ENCODE measurements at regions not wholly inside any gene's neighbourhood (a gene's known extent, or its start where the extent isn't known, plus 50 kb on each side); places are given as distances from the start of the nearest gene placed in this dataset.

DNA sequence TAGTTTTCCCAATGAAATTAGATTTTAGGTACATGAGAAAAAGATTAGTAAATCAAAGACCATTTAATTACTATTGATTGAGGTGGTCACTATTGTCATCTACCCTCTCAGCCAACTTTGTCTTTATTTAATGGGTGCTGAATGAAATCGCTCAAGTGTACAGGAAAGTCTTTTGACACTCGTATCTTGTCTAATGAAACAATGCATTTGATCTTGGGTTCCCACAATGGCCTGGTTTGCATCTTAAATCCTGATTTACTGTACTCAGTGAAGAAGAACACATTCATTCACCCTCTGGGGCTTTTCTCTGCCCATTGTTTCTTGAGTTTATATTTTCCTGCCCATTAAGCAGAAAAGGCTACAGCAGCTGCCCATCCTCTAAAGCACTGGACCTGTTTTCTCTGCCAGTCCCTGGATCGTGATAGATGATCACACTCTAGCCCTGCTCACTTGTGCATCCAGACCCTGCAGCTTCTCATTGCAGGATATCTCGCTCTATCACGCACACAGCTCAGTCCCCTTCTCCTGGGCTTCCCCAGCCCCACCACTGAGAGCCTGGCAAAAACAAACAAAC lies 1369.3 kb downstream of the AACS start:
- TF ChIP-seq YY1 (IDR thresholded peaks at IDR 0.05; ENCODE audit: low read depth) (no peak), TAF1 (IDR thresholded peaks at IDR 0.05; ENCODE audit: low read depth) (no peak), NFIC (IDR thresholded peaks at IDR 0.05) (no peak), EGR1 (IDR thresholded peaks at IDR 0.05) (no peak), RAD21 (IDR thresholded peaks at IDR 0.05; ENCODE audit: low read depth) (no peak), ZBTB7A (IDR thresholded peaks at IDR 0.05; ENCODE audit: low read depth) (no peak), TEAD4 (IDR thresholded peaks at IDR 0.05) (no peak), CREB1 (IDR thresholded peaks at IDR 0.05; ENCODE audit: low read depth) (no peak)

DNA sequence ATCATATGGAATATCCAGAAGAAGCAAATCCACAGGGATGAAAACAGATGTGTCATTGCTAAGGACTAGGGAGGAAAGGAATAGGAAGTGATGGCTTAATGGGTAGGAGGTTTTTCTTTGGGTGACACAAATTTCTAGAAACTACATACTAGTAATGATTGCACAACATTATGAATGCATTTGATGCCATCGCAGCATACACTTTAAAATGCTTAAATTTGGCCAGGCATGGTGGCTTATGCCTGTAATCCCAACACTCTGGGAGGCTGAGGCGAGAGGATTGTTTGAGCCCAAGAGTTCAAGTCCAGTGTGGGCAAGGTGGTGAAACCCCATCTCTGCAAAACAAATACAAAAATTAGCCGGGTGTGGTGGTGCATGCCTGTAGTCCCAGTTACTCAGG lies 1370.8 kb downstream of the AACS start:
- TF ChIP-seq TCF12 (IDR thresholded peaks at IDR 0.05; ENCODE audit: low read depth) (no peak), CREB1 (IDR thresholded peaks at IDR 0.05; ENCODE audit: low read depth) (no peak), YY1 (IDR thresholded peaks at IDR 0.05; ENCODE audit: low read depth) (no peak), TEAD4 (IDR thresholded peaks at IDR 0.05) (no peak)

DNA sequence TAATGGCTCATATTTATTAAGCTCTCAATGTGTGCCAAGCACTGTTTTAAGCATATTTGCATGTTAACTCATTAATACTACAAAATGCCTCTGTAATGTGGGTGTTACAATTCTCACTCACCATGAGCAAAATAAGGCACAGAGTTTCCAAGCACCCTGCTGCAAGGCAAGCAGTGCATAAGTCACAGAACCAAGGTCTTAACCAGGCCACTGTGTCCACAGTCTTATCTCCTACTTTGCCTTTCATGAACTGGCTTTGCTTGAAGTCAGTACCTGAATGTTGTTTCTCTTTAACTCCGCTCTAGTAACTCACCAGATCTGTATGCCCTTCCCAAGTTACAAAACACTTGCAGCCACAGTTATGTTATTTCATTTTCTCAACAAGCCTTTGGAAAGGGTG lies 1372.7 kb downstream of the AACS start:
- no peak for TF ChIP-seq TEAD4 (IDR thresholded peaks at IDR 0.05)
- TF ChIP-seq, protein P1, sequence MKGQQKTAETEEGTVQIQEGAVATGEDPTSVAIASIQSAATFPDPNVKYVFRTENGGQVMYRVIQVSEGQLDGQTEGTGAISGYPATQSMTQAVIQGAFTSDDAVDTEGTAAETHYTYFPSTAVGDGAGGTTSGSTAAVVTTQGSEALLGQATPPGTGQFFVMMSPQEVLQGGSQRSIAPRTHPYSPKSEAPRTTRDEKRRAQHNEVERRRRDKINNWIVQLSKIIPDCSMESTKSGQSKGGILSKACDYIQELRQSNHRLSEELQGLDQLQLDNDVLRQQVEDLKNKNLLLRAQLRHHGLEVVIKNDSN (IDR thresholded peaks at IDR 0.05) = no peak
- no peak for TF ChIP-seq CREB1 (IDR thresholded peaks at IDR 0.05; ENCODE audit: low read depth)
- TF ChIP-seq, protein P2, sequence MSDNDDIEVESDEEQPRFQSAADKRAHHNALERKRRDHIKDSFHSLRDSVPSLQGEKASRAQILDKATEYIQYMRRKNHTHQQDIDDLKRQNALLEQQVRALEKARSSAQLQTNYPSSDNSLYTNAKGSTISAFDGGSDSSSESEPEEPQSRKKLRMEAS (IDR thresholded peaks at IDR 0.05) = no peak
- no peak for TF ChIP-seq RAD21 (IDR thresholded peaks at IDR 0.05; ENCODE audit: low read depth)
- no peak for TF ChIP-seq CEBPB (IDR thresholded peaks at IDR 0.05)

DNA sequence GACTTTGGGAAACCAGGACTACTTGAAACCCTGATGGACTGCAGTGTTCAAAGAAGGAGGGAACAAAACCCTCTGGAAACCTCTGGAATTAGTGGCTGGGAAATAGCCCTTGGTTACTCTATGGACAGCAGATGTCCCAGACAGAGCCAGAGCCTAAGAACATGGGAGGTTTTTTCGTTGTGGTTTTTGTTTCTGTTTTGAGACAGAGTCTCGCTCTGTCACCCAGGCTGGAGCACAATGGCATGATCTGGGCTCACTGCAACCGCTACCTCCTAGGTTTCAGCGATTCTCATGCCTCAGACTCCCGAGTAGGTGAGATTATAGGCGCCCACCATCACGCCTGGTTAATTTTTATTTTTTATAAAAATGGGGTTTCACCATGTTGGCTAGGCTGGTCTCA lies 1378.7 kb downstream of the AACS start:
- TF ChIP-seq, protein P1 (IDR thresholded peaks at IDR 0.05) = no peak
- TF ChIP-seq NFIC (IDR thresholded peaks at IDR 0.05) (no peak), EGR1 (IDR thresholded peaks at IDR 0.05) (no peak), RAD21 (IDR thresholded peaks at IDR 0.05; ENCODE audit: low read depth) (no peak), CEBPB (IDR thresholded peaks at IDR 0.05) (no peak), FOXM1 (IDR thresholded peaks at IDR 0.05; ENCODE audit: borderline replicate concordance, low read depth) (no peak), EP300 (IDR thresholded peaks at IDR 0.05; ENCODE audit: borderline replicate concordance) (no peak), CREB1 (IDR thresholded peaks at IDR 0.05; ENCODE audit: low read depth) (no peak), TEAD4 (IDR thresholded peaks at IDR 0.05) (no peak), YY1 (IDR thresholded peaks at IDR 0.05; ENCODE audit: low read depth) (no peak), TAF1 (IDR thresholded peaks at IDR 0.05; ENCODE audit: low read depth) (no peak), ZBTB7A (IDR thresholded peaks at IDR 0.05; ENCODE audit: low read depth) (no peak)
- TF ChIP-seq, protein P2 (IDR thresholded peaks at IDR 0.05) = no peak
- TF ChIP-seq, protein P3, sequence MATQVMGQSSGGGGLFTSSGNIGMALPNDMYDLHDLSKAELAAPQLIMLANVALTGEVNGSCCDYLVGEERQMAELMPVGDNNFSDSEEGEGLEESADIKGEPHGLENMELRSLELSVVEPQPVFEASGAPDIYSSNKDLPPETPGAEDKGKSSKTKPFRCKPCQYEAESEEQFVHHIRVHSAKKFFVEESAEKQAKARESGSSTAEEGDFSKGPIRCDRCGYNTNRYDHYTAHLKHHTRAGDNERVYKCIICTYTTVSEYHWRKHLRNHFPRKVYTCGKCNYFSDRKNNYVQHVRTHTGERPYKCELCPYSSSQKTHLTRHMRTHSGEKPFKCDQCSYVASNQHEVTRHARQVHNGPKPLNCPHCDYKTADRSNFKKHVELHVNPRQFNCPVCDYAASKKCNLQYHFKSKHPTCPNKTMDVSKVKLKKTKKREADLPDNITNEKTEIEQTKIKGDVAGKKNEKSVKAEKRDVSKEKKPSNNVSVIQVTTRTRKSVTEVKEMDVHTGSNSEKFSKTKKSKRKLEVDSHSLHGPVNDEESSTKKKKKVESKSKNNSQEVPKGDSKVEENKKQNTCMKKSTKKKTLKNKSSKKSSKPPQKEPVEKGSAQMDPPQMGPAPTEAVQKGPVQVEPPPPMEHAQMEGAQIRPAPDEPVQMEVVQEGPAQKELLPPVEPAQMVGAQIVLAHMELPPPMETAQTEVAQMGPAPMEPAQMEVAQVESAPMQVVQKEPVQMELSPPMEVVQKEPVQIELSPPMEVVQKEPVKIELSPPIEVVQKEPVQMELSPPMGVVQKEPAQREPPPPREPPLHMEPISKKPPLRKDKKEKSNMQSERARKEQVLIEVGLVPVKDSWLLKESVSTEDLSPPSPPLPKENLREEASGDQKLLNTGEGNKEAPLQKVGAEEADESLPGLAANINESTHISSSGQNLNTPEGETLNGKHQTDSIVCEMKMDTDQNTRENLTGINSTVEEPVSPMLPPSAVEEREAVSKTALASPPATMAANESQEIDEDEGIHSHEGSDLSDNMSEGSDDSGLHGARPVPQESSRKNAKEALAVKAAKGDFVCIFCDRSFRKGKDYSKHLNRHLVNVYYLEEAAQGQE (IDR thresholded peaks at IDR 0.05; ENCODE audit: low read depth) = no peak

DNA sequence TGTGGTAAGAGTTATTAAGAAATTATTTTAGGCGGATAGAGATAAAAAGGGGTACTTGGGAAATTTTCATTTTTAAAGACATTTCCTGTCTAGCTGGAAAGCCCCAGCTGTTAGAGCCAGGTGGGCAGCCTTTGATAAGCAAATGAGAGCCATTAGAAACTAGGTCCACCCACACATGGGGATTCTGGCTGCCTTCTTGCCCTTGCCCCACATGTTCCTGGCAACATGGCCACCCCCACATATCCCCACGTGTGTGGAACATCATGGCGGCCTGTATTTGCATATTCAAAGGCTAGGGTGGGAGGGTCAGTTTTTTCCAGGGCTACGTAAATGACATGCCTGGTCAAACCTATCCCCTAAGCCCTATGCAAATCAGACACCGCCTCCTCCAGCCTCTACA lies 1382.1 kb downstream of the AACS start:
- no peak for TF ChIP-seq EP300 (IDR thresholded peaks at IDR 0.05; ENCODE audit: borderline replicate concordance)
- no peak for TF ChIP-seq TEAD4 (IDR thresholded peaks at IDR 0.05)
- no peak for TF ChIP-seq RAD21 (IDR thresholded peaks at IDR 0.05; ENCODE audit: low read depth)
- TF ChIP-seq FOXM1 (IDR thresholded peaks at IDR 0.05; ENCODE audit: borderline replicate concordance, low read depth) = no peak
- no peak for TF ChIP-seq TAF1 (IDR thresholded peaks at IDR 0.05; ENCODE audit: low read depth)
- no peak for TF ChIP-seq EGR1 (IDR thresholded peaks at IDR 0.05)
- TF ChIP-seq YY1 (IDR thresholded peaks at IDR 0.05; ENCODE audit: low read depth) = no peak
- TF ChIP-seq CREB1 (IDR thresholded peaks at IDR 0.05; ENCODE audit: low read depth) = no peak
- TF ChIP-seq, protein P3 (IDR thresholded peaks at IDR 0.05; ENCODE audit: low read depth) = no peak
- no peak for TF ChIP-seq ZBTB7A (IDR thresholded peaks at IDR 0.05; ENCODE audit: low read depth)

DNA sequence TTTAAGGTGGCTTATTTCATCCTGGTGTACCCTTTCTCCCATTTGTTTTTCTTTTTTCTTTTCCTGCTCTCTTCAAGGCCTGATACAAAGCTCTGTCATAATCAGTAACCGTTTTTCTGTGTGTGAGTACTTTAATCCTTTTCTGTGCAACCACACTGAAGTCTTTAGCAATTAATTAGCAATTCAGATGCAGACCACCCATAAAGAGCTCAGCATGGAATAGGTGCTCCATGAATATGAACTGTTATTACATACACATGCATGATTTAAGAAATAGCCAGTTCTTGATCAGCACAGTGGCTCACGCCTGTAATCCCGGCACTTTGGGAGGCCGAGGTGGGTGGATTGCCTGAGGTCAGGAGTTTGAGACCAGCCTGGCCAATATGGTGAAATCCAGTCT lies 1386.6 kb downstream of the AACS start:
- TF ChIP-seq FOXM1 (IDR thresholded peaks at IDR 0.05; ENCODE audit: borderline replicate concordance, low read depth) = no peak
- no peak for TF ChIP-seq TEAD4 (IDR thresholded peaks at IDR 0.05)
- TF ChIP-seq CREB1 (IDR thresholded peaks at IDR 0.05; ENCODE audit: low read depth) = no peak
- no peak for TF ChIP-seq YY1 (IDR thresholded peaks at IDR 0.05; ENCODE audit: low read depth)
- TF ChIP-seq ZBTB7A (IDR thresholded peaks at IDR 0.05; ENCODE audit: low read depth) = no peak
- TF ChIP-seq RAD21 (IDR thresholded peaks at IDR 0.05; ENCODE audit: low read depth) = no peak
- TF ChIP-seq, protein P1 (IDR thresholded peaks at IDR 0.05) = no peak
- TF ChIP-seq, protein P2 (IDR thresholded peaks at IDR 0.05) = no peak
- no peak for TF ChIP-seq EGR1 (IDR thresholded peaks at IDR 0.05)
- no peak for TF ChIP-seq CEBPB (IDR thresholded peaks at IDR 0.05)
- no peak for TF ChIP-seq TAF1 (IDR thresholded peaks at IDR 0.05; ENCODE audit: low read depth)
- no peak for TF ChIP-seq NFIC (IDR thresholded peaks at IDR 0.05)
- TF ChIP-seq TCF12 (IDR thresholded peaks at IDR 0.05; ENCODE audit: low read depth) = no peak
- TF ChIP-seq, protein P3 (IDR thresholded peaks at IDR 0.05; ENCODE audit: low read depth) = no peak
